ENCODE measurements at regions not wholly inside any gene's neighbourhood (a gene's known extent, or its start where the extent isn't known, plus 50 kb on each side); places are given as distances from the start of the nearest gene placed in this dataset.
A peak's percentile ranks its signal among the peaks of the same experiment; 100 is the strongest.

DNA sequence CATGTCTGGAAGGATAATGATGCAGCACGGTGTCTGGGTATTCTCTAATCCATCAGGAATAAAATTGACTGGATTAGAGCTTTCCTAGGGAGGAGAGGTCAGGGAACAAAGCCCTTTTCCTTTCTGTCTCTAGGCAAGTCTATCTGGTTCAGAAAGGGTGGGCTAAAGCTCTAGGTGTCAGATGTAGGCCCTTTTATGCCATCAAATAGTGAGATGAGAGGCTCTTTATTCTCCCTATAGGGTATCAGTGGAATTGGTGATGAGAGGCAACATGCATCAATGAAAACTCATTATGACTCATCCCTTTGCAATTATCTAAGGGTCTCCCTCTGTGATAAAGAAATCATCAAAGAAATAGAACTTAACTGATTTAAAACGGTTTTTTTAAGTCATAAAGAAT, 328.0 kb upstream of the CRIM1 start:
- H3K9me3 ChIP-seq (ENCODE audit: control insufficient read depth in 4 of 4, insufficient read depth in 3 of 4, low read length in 3 of 4): no peaks in the 10 kb centered on the region
- H3K36me3 ChIP-seq (ENCODE audit: control insufficient read depth in 4 of 4, insufficient read depth in 4 of 4, low read length in 4 of 4): no peaks in the 10 kb centered on the region
- no peak overlapping the region for H3K27ac ChIP-seq (ENCODE audit: low read depth in 1 of 2, low read length in 1 of 2)
- DNase-seq: no peak
- no peak overlapping the region for H3K4me3 ChIP-seq
- no peaks in the 10 kb centered on the region for H3K4me1 ChIP-seq (ENCODE audit: control insufficient read depth in 5 of 5, insufficient read depth in 5 of 5, low read length in 5 of 5)
- H3K27me3 ChIP-seq (ENCODE audit: control insufficient read depth in 3 of 3, insufficient read depth in 3 of 3, low read length in 2 of 3): no peaks in the 10 kb centered on the region
- ATAC-seq (ENCODE audit: insufficient read depth, low FRiP score): no peak
- TF ChIP-seq, protein P1, sequence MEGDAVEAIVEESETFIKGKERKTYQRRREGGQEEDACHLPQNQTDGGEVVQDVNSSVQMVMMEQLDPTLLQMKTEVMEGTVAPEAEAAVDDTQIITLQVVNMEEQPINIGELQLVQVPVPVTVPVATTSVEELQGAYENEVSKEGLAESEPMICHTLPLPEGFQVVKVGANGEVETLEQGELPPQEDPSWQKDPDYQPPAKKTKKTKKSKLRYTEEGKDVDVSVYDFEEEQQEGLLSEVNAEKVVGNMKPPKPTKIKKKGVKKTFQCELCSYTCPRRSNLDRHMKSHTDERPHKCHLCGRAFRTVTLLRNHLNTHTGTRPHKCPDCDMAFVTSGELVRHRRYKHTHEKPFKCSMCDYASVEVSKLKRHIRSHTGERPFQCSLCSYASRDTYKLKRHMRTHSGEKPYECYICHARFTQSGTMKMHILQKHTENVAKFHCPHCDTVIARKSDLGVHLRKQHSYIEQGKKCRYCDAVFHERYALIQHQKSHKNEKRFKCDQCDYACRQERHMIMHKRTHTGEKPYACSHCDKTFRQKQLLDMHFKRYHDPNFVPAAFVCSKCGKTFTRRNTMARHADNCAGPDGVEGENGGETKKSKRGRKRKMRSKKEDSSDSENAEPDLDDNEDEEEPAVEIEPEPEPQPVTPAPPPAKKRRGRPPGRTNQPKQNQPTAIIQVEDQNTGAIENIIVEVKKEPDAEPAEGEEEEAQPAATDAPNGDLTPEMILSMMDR (IDR thresholded peaks at IDR 0.05; ENCODE audit: control extremely low read depth, extremely low read depth): no peak
- no peak overlapping the region for H3K9ac ChIP-seq (ENCODE audit: insufficient read depth in 1 of 2, low read length in 2 of 2)
- WGBS, 2 donors: 84 to 85% methylated on average over 2 of the region's 2 CpGs

DNA sequence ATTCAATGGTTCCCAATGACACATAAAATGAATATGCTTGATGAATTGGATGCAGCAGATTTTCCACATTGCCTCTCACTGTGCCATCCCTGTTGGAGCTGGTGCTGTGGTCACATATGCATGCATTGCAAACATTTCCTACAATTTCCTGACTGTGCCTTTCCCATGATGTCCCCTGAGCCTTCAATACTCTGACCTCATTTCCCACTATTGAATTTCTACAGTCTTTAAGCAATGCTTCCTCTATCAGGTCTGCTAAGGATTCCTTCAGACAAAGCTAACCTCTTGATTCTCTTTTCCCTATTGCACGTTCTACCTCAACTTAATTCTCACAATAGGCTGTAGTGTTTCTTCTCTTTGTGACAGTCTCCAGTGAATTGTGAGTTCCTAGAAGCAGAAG, 342.5 kb upstream of the CRIM1 start:
- Histone ChIP-seq H3K4me3 (no peak overlapping the region), H3K9me3 (ENCODE audit: control insufficient read depth in 4 of 4, insufficient read depth in 3 of 4, low read length in 3 of 4) (no peaks in the 10 kb centered on the region), H3K36me3 (ENCODE audit: control insufficient read depth in 4 of 4, insufficient read depth in 4 of 4, low read length in 4 of 4) (no peaks in the 10 kb centered on the region), H3K27ac (ENCODE audit: low read depth in 1 of 2, low read length in 1 of 2) (no peak overlapping the region), H3K4me1 (ENCODE audit: control insufficient read depth in 5 of 5, insufficient read depth in 5 of 5, low read length in 5 of 5) (no peaks in the 10 kb centered on the region), H3K9ac (ENCODE audit: insufficient read depth in 1 of 2, low read length in 2 of 2) (no peak overlapping the region), H3K27me3 (ENCODE audit: control insufficient read depth in 3 of 3, insufficient read depth in 3 of 3, low read length in 2 of 3) (no peaks in the 10 kb centered on the region)
- ATAC-seq (ENCODE audit: insufficient read depth, low FRiP score) (no peak), DNase-seq (peak in 2 of 3 donors; percentile 8 to 15)
- TF ChIP-seq, protein P1 (IDR thresholded peaks at IDR 0.05; ENCODE audit: control extremely low read depth, extremely low read depth): no peak
- 29% methylated on average over 1 of the region's 1 CpG for WGBS, 2 donors

DNA sequence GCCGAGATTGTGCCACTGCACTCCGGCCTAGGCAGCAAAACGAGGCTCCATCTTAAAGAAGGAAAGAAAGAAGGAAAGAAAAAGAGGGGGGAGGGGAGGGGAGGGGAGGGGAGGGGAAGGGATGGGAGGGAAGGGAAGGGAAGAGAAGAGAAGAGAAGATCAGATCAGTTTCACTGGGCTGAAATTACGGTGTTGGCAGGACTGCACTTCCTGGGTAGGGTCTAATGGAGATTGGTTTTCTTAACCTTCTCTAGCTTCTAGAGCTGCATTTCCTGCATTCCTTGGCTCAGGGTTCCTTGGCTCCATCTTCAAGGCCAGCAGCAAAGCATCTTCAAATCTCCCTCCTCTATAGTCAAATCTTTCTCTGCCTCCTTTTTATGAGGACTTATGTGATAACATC, 349.1 kb upstream of the CRIM1 start:
- ATAC-seq (ENCODE audit: insufficient read depth, low FRiP score): no peak
- Histone ChIP-seq H3K36me3 (ENCODE audit: control insufficient read depth in 4 of 4, insufficient read depth in 4 of 4, low read length in 4 of 4) (no peaks in the 10 kb centered on the region), H3K4me1 (ENCODE audit: control insufficient read depth in 5 of 5, insufficient read depth in 5 of 5, low read length in 5 of 5) (no peaks in the 10 kb centered on the region), H3K4me3 (no peak overlapping the region), H3K9ac (ENCODE audit: insufficient read depth in 1 of 2, low read length in 2 of 2) (no peak overlapping the region), H3K9me3 (ENCODE audit: control insufficient read depth in 4 of 4, insufficient read depth in 3 of 4, low read length in 3 of 4) (no peaks in the 10 kb centered on the region), H3K27me3 (ENCODE audit: control insufficient read depth in 3 of 3, insufficient read depth in 3 of 3, low read length in 2 of 3) (no peaks in the 10 kb centered on the region), H3K27ac (ENCODE audit: low read depth in 1 of 2, low read length in 1 of 2) (no peak overlapping the region)
- 88 to 91% methylated on average over 4 of the region's 4 CpGs for WGBS, 2 donors
- TF ChIP-seq, protein P1 (IDR thresholded peaks at IDR 0.05; ENCODE audit: control extremely low read depth, extremely low read depth): no peak
- DNase-seq: peak in 1 of 3 donors; percentile 1

DNA sequence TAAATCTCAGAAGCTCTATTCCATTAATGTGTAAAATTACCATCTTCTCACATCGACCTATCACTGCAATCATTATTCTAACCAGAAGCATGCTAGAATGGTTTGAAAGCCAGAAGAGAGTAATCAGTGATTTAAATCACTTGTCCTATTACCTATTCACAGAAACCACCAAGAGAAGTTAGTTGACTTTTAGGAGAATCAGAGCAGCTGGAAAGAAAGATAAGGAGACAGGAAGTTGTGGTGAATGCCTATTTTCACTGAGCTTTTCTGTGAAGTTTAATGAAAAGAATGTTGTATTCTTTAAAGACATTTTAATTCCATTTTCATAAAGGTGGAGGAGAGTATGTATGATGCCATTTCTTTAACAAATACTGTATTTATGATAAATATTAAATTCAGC, 352.6 kb upstream of the CRIM1 start:
- ATAC-seq (ENCODE audit: insufficient read depth, low FRiP score): no peak
- DNase-seq: no peak

More for the DNA sequence above, 352.6 kb upstream of the CRIM1 start:
- H3K9ac ChIP-seq (ENCODE audit: insufficient read depth in 1 of 2, low read length in 2 of 2): no peak overlapping the region
- no peaks in the 10 kb centered on the region for H3K27me3 ChIP-seq (ENCODE audit: control insufficient read depth in 3 of 3, insufficient read depth in 3 of 3, low read length in 2 of 3)
- TF ChIP-seq, protein P1 (IDR thresholded peaks at IDR 0.05; ENCODE audit: control extremely low read depth, extremely low read depth): no peak
- 19 to 46% methylated on average over 1 of the region's 1 CpG for whole genome bisulfite sequencing, 2 donors
- no peaks in the 10 kb centered on the region for H3K36me3 ChIP-seq (ENCODE audit: control insufficient read depth in 4 of 4, insufficient read depth in 4 of 4, low read length in 4 of 4)
- H3K27ac ChIP-seq (ENCODE audit: low read depth in 1 of 2, low read length in 1 of 2): no peak overlapping the region
- no peak overlapping the region for H3K4me3 ChIP-seq
- no peaks in the 10 kb centered on the region for H3K9me3 ChIP-seq (ENCODE audit: control insufficient read depth in 4 of 4, insufficient read depth in 3 of 4, low read length in 3 of 4)
- no peaks in the 10 kb centered on the region for H3K4me1 ChIP-seq (ENCODE audit: control insufficient read depth in 5 of 5, insufficient read depth in 5 of 5, low read length in 5 of 5)

Data from lung (tissue), 11 donors.